GM19193 (cell line): ENCODE measurements at regions not wholly inside any gene's neighbourhood (a gene's known extent, or its start where the extent isn't known, plus 50 kb on each side); places are given as distances from the start of the nearest gene placed in this dataset.

Experiments used
- POLR2A ChIP-seq: IDR thresholded peaks from 4 replicates; pipeline ENCODE4 v1.6.1; 2011; ENCODE audit not compliant: insufficient read depth, insufficient read length; ENCODE audit errors: extremely low read depth

DNA sequence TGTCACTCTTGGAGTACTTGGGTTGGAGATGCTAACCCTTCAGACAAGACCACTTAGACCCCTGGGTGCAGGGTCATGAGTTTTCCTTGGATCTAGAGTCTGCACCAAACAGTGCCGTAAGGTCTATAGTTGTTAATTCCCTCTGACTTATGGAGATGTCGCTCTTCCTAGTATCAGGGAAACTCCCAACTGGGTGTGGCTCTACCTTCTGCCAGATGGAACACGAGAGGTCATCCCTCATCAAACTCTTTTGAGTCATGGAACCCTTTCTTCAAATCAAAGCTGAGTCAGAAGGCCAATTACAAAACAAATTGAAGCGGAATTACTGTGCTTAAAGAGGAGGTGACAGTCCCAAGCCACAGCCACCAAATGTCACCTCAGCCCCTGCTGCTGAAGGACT lies 514.9 kb upstream of the PROK2 start:
- no peak for TF ChIP-seq POLR2A

DNA sequence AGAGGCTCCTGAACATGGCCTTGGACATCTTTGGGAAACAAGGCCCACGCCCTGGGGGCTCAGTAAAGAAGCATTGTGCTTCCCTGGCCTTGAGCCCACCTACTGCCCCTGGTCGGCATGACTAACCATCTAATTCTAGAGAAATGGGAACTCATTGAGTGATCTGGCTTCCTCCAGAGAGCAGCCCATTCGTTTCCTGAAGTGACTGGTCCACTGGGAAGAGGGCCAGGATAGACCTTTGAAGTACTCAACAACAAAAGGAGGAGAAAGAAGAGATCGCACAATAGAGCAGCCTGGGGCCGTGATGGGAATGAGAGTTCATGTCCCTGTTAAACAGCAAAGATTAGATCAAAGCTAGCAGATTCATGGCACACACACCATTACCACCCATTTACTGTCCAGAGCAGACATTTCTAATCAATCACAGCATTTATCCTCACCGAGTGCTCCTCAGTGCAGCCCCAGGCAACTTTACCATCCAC lies 514.4 kb upstream of the PROK2 start:
- TF ChIP-seq POLR2A, result no peak

DNA sequence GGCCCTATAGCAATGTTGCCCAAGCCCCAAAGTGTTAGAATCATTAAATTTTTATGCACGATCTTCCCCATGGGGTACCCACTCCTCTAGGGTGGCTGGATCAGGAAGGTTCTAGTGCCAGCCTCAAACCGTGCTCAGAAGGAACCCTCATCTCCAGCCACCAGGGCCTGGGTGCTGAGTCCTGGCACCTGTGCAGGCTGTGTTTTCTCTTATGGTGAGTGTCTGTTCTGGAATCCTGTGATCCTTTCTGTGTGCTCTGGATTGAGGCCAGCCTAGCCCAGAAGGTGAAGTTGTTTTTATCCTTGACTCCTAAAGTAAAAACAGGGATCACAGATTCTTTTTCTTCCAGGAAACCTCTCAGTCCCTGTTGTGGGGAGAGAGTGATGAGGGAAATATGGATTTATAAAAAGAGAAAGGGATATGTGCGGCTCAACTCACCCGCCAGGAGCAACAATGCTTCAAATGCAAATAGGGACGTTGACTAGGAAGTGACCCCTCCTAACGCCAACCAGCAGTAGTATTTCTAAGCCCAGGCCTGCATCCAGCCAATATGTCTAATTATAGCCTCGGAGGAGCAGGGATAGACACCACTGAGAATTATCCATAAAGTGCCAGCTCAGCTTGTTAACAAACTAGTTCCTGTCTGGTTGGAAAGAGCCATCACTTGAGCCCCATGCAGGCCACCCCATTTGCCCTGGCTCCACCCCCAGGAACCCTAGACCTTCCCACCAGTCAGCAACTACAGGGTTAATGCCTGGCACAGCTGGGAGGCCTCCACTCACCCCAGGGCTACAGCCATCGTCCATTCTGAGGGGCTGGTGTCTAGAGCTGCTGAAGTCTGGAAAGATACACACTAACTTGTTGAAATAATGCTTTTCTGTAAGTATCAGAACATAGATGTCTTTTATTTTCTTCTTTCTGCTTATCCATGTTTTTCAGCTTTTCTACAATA lies 513.5 kb upstream of the PROK2 start:
- no peak for TF ChIP-seq POLR2A

DNA sequence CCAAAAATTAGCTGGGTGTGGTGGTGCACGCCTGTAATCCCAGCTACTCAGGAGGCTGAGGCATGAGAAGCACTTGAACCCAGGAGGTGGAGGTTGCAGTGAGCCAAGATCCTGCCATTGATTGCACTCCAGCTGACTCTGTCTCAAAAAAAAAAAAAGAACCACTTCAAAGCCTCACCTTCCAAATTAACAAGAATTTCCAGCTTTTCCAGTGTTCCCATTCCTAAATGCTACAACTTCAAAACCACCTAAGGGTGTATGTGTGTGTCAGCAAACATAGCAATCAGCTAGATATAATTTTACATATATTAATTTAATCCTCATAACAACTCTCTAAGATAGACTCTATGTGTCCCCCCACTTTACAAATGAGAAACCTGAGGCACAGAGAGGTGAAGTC lies 512.5 kb upstream of the PROK2 start:
- TF ChIP-seq POLR2A, result no peak

DNA sequence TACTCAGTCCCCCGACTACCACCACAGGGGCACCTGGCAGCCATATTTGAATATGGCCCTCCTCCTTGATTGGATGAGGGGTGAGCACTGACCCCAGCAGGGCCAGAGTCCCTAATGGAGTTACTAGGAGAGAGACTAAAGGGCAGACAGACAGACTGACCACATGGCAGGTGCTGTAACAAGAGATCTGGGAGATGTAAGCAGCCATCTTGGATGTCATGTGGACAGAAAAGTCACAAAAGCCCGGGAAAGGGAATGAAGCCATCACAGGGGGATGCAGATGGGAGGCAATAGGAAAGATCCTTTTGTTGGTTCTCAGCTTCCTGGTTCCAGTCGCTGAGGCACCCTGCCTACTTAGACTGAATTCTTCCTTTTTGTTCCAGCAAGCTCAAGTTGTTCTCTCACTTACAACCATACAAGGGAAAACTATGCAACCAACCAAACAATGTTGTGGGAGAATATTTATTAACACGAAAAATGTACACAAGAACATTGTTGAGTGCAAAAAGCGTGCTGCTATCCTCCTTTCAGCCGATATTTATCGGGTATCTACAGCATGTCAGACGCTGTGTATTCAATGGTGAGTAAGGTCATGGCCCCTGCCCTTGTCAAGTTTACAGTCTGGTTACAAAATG lies 511.6 kb upstream of the PROK2 start:
- no peak for TF ChIP-seq POLR2A

DNA sequence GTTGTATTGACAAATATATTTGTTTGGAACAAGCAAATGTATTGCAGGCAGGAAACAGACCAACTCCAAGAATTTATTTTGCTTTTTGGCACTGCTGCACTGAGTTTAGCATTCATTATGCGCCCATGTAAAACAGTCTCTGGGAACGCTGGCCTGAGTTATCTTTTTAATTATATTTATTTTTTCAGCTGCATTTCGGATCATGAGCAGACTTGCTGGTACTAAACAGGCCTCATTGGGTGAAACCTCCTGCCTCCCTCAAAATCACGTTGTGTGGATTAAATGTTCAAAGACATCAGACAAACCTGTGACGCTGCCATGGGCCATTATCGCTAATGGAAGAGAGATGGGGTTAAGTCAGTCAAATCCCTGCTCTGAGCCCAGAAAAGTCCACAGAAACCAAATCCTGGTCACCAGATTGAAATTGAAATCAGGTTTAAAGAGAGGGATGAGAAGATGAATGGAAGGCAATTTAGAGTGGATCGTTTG lies 511.1 kb upstream of the PROK2 start:
- no peak for TF ChIP-seq POLR2A

DNA sequence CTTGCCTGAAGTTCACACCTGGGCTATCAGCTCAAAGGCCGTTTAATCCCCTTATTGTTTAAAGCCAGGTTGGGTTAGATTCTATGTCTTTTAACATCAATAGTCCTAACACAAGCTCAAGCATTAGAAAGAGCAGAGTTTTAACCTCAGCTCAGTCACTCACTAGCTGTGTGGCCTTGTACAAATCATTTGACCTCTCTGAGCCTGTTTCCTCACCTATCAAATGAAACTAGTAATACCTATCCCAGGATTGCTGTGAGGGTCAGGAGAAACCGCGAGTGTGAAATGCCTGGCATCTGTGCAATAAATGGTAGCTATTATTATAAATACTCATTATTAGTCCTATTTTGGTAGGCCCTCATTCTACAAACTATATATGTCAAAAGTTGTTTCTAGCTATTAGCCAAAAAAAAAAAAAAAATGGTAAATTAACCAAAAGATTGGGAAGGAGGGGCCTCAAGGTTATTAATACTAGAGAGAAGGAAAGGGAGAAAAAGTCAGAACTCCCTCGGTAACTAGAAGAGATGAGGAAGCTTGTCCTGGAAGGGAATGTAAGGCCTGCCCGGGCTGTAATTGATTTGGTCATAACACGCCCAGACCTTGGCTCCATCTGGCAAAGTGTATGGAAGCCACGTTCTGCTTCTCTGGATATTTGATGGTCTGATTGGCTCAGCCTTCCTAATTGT lies 510.5 kb upstream of the PROK2 start:
- TF ChIP-seq POLR2A, result no peak

DNA sequence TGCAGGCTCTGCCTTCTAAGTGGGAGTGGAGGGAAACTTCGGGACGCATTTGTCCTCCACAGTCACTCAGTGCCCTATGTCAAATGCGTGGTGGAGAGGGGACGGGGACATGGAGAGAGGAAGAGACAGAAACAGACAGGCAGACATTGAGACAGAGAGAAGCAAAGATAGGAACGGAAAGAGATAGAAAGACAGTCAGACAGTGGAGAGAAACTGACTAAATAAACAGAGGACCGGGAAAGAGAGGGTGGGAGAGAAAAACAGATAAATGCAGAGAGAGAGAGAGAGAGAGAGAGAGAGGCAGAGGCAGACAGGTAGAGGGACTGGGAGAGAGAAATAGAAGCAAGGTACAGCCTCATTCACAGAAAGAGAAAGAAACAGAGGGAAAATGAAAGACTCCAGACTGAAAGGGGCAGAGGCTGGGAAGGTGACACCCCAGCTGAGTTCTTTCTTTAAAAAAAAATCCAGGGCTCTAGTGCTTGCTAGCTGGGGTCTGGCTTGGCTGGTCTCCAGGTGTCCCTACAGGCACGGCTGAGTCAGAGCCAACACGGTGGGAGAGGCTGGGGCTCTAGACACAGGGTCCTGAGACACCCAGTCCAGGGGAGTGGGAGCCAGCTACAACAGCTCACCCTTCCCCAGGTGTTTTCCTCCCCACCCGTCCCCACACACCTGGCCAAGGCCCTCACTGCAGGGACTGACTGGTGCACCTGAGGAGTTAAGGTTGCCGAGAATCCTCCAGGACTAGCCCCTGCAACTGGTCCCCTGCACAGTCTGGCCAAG lies 506.1 kb upstream of the PROK2 start:
- TF ChIP-seq POLR2A, result no peak

DNA sequence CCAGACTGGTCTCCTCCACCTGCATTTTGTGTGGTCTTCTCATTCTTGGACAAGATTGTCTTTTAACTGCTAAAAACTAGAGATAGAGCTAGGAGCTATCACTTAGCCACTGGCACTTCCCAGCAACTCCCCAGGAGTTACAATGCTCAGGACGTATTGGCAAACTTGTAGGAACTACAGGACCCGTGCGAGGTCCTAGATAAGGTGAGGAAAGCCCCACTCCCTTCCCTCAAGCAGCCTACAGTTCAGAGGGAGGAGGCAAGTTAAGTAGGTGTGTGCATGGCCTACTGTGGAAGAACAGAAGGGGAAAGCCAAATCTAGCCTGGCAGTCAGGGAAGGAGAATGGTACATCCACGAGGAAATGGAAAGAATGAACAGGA lies 504.7 kb upstream of the PROK2 start:
- no peak for TF ChIP-seq POLR2A

DNA sequence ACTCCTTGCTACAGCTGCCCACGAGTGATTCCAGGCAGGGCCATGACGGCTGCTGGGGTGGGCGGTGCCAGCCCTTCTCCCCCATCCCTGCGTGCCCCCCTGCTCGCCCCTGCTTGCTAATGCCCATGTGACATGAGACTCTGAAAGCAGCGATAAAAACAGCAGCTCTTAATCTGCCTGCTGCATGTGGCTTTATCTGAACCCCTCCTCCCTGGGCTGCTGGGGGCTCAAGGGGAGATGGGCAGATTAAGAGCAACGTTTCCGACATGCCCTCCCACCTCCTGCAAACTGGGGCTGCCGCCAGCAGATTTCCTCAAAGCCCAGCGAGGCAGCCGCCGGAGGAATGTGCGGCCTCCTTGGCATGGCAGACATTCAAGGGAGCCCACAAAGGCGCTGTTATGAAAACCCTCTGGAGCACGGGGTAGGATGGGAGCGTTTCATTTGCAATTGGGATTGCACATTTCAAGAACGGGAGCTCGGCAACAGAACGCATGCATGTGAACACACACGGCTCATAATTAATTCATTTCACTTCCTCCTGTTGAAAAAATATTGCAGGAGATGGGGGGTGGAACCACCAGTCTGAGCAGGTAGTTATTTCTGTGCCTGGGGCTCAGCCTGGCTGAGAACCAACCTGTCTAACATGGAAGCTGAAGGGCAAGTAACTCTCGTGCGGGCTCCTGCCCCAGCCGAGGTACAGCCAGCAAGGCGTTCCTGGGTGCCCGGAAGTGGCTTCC lies 504.2 kb upstream of the PROK2 start:
- TF ChIP-seq POLR2A, result no peak

DNA sequence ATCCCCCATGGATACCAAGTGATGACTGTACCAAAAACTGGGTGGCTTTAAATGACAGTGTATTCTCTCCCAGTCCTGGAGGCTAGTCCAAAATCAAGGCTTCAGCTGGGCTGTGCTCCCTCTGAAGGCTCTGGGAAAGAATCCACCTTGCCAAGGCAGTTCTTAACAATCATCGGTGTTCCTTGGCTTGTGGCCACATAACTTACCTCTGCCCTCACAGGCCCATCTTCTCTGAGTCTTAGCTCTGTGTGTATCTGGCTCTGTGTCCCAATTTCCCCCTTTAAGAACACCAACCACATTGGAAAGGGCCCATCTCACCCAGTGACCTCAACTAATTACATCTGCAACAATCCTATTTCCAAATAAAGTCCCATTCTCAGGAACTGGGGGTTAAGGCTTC lies 503.0 kb upstream of the PROK2 start:
- no peak for TF ChIP-seq POLR2A

DNA sequence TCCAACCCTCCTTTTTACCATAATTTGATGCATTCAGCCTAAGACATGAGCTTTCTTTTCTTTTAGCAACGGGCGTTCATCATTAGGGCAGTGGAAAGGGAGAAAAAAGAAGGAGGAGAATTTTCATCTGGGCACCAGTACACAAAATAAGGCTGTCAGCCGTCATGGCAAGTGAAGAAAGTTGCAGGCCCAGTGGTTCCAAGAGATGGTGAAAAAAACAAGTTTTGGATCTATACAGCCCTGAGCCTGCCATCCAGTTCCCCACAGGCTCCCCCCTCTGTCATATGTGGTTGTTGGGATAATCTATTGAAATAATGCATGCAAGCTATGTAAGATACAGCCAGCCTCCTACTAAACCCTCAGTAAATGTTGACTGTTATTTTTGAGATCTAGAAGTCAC lies 500.6 kb upstream of the PROK2 start:
- no peak for TF ChIP-seq POLR2A

DNA sequence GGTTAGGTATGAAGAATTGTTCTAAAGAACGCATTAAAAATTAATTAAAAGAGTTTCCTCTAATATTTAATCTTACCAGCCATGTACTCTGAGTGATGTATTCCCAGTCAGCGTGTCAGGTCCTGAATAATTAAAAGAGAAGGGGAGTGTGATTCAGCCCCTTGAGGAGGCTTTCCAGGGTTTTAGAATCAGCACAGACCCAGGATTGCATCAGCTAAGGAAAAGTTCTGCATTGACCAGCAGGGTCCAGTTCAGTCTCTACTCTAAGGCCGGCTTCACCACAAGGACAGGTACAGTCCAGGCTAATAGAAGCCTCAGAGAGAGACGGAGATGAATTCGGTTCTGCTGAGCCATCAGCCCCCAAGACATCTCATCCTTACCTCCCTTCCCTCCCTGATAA lies 499.5 kb upstream of the PROK2 start:
- TF ChIP-seq POLR2A, result no peak

DNA sequence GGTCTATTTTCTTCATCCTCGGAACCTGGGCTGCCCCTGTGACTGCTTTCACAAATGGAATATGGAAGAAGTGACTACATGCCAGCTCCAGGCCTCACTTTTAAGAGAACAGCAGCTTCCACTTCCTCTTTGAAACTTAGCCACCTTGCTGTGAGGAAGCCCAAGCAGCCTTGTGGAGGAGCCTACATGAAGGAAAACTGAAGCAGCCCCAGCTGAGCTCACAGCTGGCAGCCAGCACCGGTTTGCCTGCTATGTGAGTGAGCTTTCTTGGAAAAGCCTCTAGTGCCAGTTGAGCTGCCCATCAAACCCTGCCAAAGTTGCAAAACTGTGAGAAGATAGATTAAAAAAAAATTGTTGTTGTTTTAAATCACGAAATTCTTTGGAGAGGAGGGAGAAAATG lies 498.0 kb upstream of the PROK2 start:
- no peak for TF ChIP-seq POLR2A
